SK-N-SH (cell line): ENCODE measurements at regions not wholly inside any gene's neighbourhood (a gene's known extent, or its start where the extent isn't known, plus 50 kb on each side); places are given as distances from the start of the nearest gene placed in this dataset.

Experiments used
- CTCF ChIA-PET: fragments of 300-600, 350-600 bp; formaldehyde crosslinking; extraction: SDS; loops from one replicate; lab custom pipeline; 2021; lab: Yijun Ruan, JAX
- POLR2A ChIA-PET: fragments of 350-600 bp; sonication (Branson Sonifier 250); formaldehyde crosslinking; extraction: SDS; loops from one replicate; lab custom pipeline; 2020; ENCODE audit warnings: antibody characterized with exemption, inconsistent platforms; lab: Yijun Ruan, JAX
- DNase-seq: peaks from one replicate; pipeline ENCODE4 v3.0.0; 2012
- H2AFZ ChIP-seq: fragments of 200-600 bp; sonication (generic); 2 replicates; pipeline ENCODE4 v1.8.1; 2016; ENCODE audit warnings: antibody characterized with exemption, mild to moderate bottlenecking, low read depth
- H3F3A ChIP-seq: fragments of 200-600 bp; sonication (generic); replicated peaks from 2 replicates; pipeline ENCODE3; 2016; ENCODE audit warnings: antibody characterized with exemption, mild to moderate bottlenecking; ENCODE audit not compliant: insufficient read depth
- H3K27ac ChIP-seq, 2 experiments: fragments of 200-500 bp in 1 of 2; fragments of 200-600 bp in 1 of 2; sonication (Bioruptor generic) in 1 of 2; sonication (generic), shearing (Covaris generic) in 1 of 2; 2 replicates each; pipeline versions ENCODE4 v1.5.1 to v1.6.1; 2014 to 2016; ENCODE audit warnings: low read depth in 2 of 2, inconsistent platforms in 1 of 2, low read length in 1 of 2, mild to moderate bottlenecking in 1 of 2, mixed read lengths in 1 of 2
- H3K27me3 ChIP-seq: fragments of 200-600 bp; sonication (generic), shearing (Covaris generic); 2 replicates; pipeline ENCODE4 v1.6.1; 2016; ENCODE audit warnings: mixed run types; ENCODE audit not compliant: insufficient read depth
- H3K36me3 ChIP-seq, 2 experiments: fragments of 200-500 bp in 1 of 2; fragments of 200-600 bp in 1 of 2; sonication (Bioruptor generic) in 1 of 2; sonication (generic) in 1 of 2; replicated peaks in 1 of 2; 2 replicates each; pipeline versions ENCODE3 to v1.5.1; 2014 to 2016; ENCODE audit warnings: low read length in 1 of 2, mild to moderate bottlenecking in 1 of 2; ENCODE audit not compliant: insufficient read depth in 2 of 2, control insufficient read depth in 1 of 2
- H3K4me1 ChIP-seq, 2 experiments: fragments of 200-500 bp in 1 of 2; fragments of 200-600 bp in 1 of 2; sonication (Bioruptor generic) in 1 of 2; sonication (generic), shearing (Covaris generic) in 1 of 2; 2 replicates each; pipeline versions ENCODE4 v1.5.1 to v1.6.1; 2014 to 2016; ENCODE audit warnings: low read depth in 1 of 2, low read length in 1 of 2, mixed run types in 1 of 2; ENCODE audit not compliant: insufficient read depth in 2 of 2, control insufficient read depth in 1 of 2
- H3K4me2 ChIP-seq: fragments of 200-600 bp; sonication (generic), shearing (Covaris generic); 2 replicates; pipeline ENCODE4 v1.6.1; 2017; ENCODE audit warnings: mixed run types
- H3K4me3 ChIP-seq, 2 experiments: fragments of 200-500 bp in 1 of 2; fragments of 200-600 bp in 1 of 2; sonication (Bioruptor generic) in 1 of 2; sonication (generic), shearing (Covaris generic) in 1 of 2; 2 replicates each; pipeline versions ENCODE4 v1.5.1 to v1.8.1; 2014 to 2016; ENCODE audit warnings: low read depth in 2 of 2, inconsistent platforms in 1 of 2, low read length in 1 of 2, mild to moderate bottlenecking in 1 of 2, mixed read lengths in 1 of 2, moderate library complexity in 1 of 2
- H3K79me2 ChIP-seq: fragments of 200-600 bp; sonication (generic); 2 replicates; pipeline ENCODE4 v1.8.1; 2017; ENCODE audit warnings: mild to moderate bottlenecking; ENCODE audit not compliant: insufficient read depth
- H3K9ac ChIP-seq: fragments of 200-600 bp; sonication (generic); 2 replicates; pipeline ENCODE4 v1.6.1; 2017; ENCODE audit warnings: mixed run types
- H3K9me2 ChIP-seq: fragments of 200-600 bp; sonication (generic); 2 replicates; pipeline ENCODE4 v1.6.1; 2017; ENCODE audit warnings: mixed run types
- H3K9me3 ChIP-seq: fragments of 200-600 bp; sonication (generic); 2 replicates; pipeline ENCODE4 v1.6.1; 2017; ENCODE audit warnings: mixed run types, mild to moderate bottlenecking, moderate library complexity
- H4K20me1 ChIP-seq: fragments of 200-600 bp; sonication (generic); 2 replicates; pipeline ENCODE4 v1.6.1; 2017; ENCODE audit warnings: mild to moderate bottlenecking, mixed run types; ENCODE audit not compliant: insufficient read depth
- CHD2 ChIP-seq: fragments of 150-350 bp; IDR thresholded peaks from 2 replicates; pipeline ENCODE4 v1.6.1; 2018; ENCODE audit warnings: low read length; ENCODE audit not compliant: partially characterized antibody
- ELF1 ChIP-seq: IDR thresholded peaks from 2 replicates; pipeline ENCODE4 v1.4.0; 2012
- EP300 ChIP-seq, 2 experiments: IDR thresholded peaks; 2 replicates each; pipeline versions ENCODE4 v1.4.0 to v1.6.1; 2012; ENCODE audit warnings: borderline replicate concordance in 1 of 2, low read depth in 1 of 2, low read length in 1 of 2
- EZH2phosphoT487 ChIP-seq: fragments of 200-600 bp; sonication (generic); IDR thresholded peaks from 2 replicates; pipeline ENCODE4 v1.6.1; 2017; ENCODE audit warnings: low read depth, mixed run types, mild to moderate bottlenecking, antibody characterized with exemption, moderate library complexity, borderline replicate concordance
- FOSL2 ChIP-seq: IDR thresholded peaks from 2 replicates; pipeline ENCODE4 v1.4.0; 2012; ENCODE audit warnings: low read depth, mild to moderate bottlenecking, moderate library complexity, borderline replicate concordance
- GATA2 ChIP-seq: sonication (generic); formaldehyde crosslinking; IDR thresholded peaks from 2 replicates; pipeline ENCODE4 v1.5.0; 2020; ENCODE audit warnings: mild to moderate bottlenecking, missing genetic modification reagents
- MXI1 ChIP-seq: IDR thresholded peaks from 2 replicates; pipeline ENCODE4 v1.6.1; 2012; ENCODE audit warnings: mild to moderate bottlenecking, low read depth, low read length, improper control_type of control experiment
- NFIC ChIP-seq: IDR thresholded peaks from 2 replicates; pipeline ENCODE4 v1.4.0; 2012; ENCODE audit warnings: borderline replicate concordance
- PBX3 ChIP-seq: IDR thresholded peaks from 2 replicates; pipeline ENCODE4; 2012
- RAD21 ChIP-seq: IDR thresholded peaks from 2 replicates; pipeline ENCODE4 v1.6.1; 2012; ENCODE audit warnings: mild to moderate bottlenecking, low read length
- REST ChIP-seq: IDR thresholded peaks from 2 replicates; pipeline ENCODE4 v1.6.1; 2012; ENCODE audit warnings: mild to moderate bottlenecking, low read depth, low read length, moderate library complexity
- RFX5 ChIP-seq: IDR thresholded peaks from 2 replicates; pipeline ENCODE4 v1.6.1; 2012; ENCODE audit warnings: mild to moderate bottlenecking, improper control_type of control experiment, low read length
- SIN3A ChIP-seq: IDR thresholded peaks from 2 replicates; pipeline ENCODE4 v1.6.1; 2012; ENCODE audit warnings: low read depth, mild to moderate bottlenecking, low read length, moderate library complexity, borderline replicate concordance
- TEAD4 ChIP-seq: IDR thresholded peaks from 2 replicates; pipeline ENCODE4 v1.4.0; 2012; ENCODE audit warnings: mild to moderate bottlenecking, borderline replicate concordance; ENCODE audit not compliant: insufficient read depth
- YY1 ChIP-seq: IDR thresholded peaks from 2 replicates; pipeline ENCODE4 v1.4.0; 2012; ENCODE audit warnings: low read depth, mild to moderate bottlenecking
- WGBS: methylation state at CpG from one replicate; pipeline ENCODE4 v1.1.6; 2017; ENCODE audit warnings: low lambda C conversion rate; 5-methylcytosine and 5-hydroxymethylcytosine counted together
- TF ChIP-seq, protein P1 (sequence below): fragments of 200-600 bp; sonication (generic); IDR thresholded peaks from 2 replicates; pipeline ENCODE4 v1.6.1; 2017; ENCODE audit warnings: antibody characterized with exemption, mild to moderate bottlenecking, moderate library complexity
- TF ChIP-seq, protein P2 (sequence below): IDR thresholded peaks from 2 replicates; pipeline ENCODE4 v1.4.0; 2012; ENCODE audit warnings: low read depth, borderline replicate concordance

GRCh38 chr2:241970716-241971115 is 101.2 kb downstream of the RTP5 start:
- Histone ChIP-seq H3K4me3 (no peak overlapping the region), H3K27me3 (no peaks in the 10 kb centered on the region), H4K20me1 (no peaks in the 10 kb centered on the region), H3K9me3 (no peaks in the 10 kb centered on the region), H3K36me3 (no peaks in the 10 kb centered on the region), H3K9ac (no peak overlapping the region), H2AFZ (no peak overlapping the region), H3K9me2 (no peaks in the 10 kb centered on the region), H3K79me2 (no peaks in the 10 kb centered on the region), H3K4me2 (no peak overlapping the region), H3K27ac (no peak overlapping the region), H3F3A (peaks cover 10% of the 10 kb centered on the region), H3K4me1 (peaks cover 2 to 9% of the 10 kb centered on the region in 2 experiments; a peak in 3 of 4 replicates)
- ChIA-PET POLR2A (no interaction called here), CTCF (no interaction called here)
- no peak for DNase-seq
- TF ChIP-seq TEAD4 (no peak), FOSL2 (no peak), CHD2 (no peak), MXI1 (no peak), RFX5 (no peak), SIN3A (no peak), EZH2phosphoT487 (no peak), REST (no peak), ELF1 (no peak), YY1 (no peak), GATA2 (no peak), EP300 (IDR thresholded peaks at IDR 0.05; ENCODE audit: borderline replicate concordance in 1 of 2, low read depth in 1 of 2, low read length in 1 of 2) (no peak), RAD21 (no peak), PBX3 (no peak), NFIC (no peak)
- TF ChIP-seq, protein P1, sequence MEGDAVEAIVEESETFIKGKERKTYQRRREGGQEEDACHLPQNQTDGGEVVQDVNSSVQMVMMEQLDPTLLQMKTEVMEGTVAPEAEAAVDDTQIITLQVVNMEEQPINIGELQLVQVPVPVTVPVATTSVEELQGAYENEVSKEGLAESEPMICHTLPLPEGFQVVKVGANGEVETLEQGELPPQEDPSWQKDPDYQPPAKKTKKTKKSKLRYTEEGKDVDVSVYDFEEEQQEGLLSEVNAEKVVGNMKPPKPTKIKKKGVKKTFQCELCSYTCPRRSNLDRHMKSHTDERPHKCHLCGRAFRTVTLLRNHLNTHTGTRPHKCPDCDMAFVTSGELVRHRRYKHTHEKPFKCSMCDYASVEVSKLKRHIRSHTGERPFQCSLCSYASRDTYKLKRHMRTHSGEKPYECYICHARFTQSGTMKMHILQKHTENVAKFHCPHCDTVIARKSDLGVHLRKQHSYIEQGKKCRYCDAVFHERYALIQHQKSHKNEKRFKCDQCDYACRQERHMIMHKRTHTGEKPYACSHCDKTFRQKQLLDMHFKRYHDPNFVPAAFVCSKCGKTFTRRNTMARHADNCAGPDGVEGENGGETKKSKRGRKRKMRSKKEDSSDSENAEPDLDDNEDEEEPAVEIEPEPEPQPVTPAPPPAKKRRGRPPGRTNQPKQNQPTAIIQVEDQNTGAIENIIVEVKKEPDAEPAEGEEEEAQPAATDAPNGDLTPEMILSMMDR, result no peak
- TF ChIP-seq, protein P2, sequence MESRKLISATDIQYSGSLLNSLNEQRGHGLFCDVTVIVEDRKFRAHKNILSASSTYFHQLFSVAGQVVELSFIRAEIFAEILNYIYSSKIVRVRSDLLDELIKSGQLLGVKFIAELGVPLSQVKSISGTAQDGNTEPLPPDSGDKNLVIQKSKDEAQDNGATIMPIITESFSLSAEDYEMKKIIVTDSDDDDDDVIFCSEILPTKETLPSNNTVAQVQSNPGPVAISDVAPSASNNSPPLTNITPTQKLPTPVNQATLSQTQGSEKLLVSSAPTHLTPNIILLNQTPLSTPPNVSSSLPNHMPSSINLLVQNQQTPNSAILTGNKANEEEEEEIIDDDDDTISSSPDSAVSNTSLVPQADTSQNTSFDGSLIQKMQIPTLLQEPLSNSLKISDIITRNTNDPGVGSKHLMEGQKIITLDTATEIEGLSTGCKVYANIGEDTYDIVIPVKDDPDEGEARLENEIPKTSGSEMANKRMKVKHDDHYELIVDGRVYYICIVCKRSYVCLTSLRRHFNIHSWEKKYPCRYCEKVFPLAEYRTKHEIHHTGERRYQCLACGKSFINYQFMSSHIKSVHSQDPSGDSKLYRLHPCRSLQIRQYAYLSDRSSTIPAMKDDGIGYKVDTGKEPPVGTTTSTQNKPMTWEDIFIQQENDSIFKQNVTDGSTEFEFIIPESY, result no peak
- WGBS, result 80% methylated on average over 5 of the region's 5 CpGs
